ENCODE measurements at regions not wholly inside any gene's neighbourhood (a gene's known extent, or its start where the extent isn't known, plus 50 kb on each side); places are given as distances from the start of the nearest gene placed in this dataset.

- TF ChIP-seq CTCF (IDR thresholded peaks at IDR 0.05) (no peak), POLR2A (IDR thresholded peaks at IDR 0.05) (no peak)
Observed at GRCh38 chr10:4169448-4169847, 384.4 kb upstream of the KLF6 start.

Measured in thyroid gland (tissue), 4 donors.